ENCODE measurements at regions not wholly inside any gene's neighbourhood (a gene's known extent, or its start where the extent isn't known, plus 50 kb on each side); places are given as distances from the start of the nearest gene placed in this dataset.
A peak's percentile ranks its signal among the peaks of the same experiment; 100 is the strongest.

DNA sequence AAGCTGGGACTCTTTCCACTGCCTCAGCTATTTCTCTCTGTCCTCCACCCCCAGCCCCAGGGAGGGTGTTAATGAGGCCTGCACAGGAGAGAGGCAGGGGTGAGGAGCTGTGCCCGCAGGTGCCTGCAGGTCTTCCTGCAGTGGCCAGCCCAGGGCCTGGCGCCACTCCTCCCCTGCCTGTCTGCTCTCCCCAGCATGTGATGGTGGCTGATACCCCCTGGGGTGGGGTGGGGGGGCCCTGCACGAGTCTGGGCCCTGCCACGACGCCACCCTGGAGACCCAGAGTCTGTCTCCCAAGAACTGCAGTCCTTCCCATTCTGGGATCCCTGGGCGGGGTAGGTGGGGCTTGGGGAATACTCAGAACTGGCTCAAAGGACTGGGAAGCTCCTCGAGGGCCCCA lies 166.4 kb upstream of the SMIM23 start:
- no peak overlapping the region for H3K9ac ChIP-seq
- no peaks in the 10 kb centered on the region for H3K36me3 ChIP-seq
- peaks cover 12% of the 10 kb centered on the region for H4K20me1 ChIP-seq (ENCODE audit: low read depth)
- H3K27me3 Mint-ChIP-seq (ENCODE audit: insufficient read depth, low read depth) = peaks cover 35% of the 10 kb centered on the region
- H2AFZ ChIP-seq (replicated peaks) = no peak overlapping the region
- H3K4me3 Mint-ChIP-seq = no peak overlapping the region
- H3K9me3 ChIP-seq (ENCODE audit: low read depth) = no peaks in the 10 kb centered on the region
- H3K79me2 ChIP-seq (ENCODE audit: low read depth) = no peaks in the 10 kb centered on the region
- no peaks in the 10 kb centered on the region for H3K9me3 Mint-ChIP-seq
- TF ChIP-seq EZH2 (IDR thresholded peaks at IDR 0.05) (no peak), EZH2phosphoT487 (IDR thresholded peaks at IDR 0.05) (no peak)
- TF ChIP-seq, protein P1, sequence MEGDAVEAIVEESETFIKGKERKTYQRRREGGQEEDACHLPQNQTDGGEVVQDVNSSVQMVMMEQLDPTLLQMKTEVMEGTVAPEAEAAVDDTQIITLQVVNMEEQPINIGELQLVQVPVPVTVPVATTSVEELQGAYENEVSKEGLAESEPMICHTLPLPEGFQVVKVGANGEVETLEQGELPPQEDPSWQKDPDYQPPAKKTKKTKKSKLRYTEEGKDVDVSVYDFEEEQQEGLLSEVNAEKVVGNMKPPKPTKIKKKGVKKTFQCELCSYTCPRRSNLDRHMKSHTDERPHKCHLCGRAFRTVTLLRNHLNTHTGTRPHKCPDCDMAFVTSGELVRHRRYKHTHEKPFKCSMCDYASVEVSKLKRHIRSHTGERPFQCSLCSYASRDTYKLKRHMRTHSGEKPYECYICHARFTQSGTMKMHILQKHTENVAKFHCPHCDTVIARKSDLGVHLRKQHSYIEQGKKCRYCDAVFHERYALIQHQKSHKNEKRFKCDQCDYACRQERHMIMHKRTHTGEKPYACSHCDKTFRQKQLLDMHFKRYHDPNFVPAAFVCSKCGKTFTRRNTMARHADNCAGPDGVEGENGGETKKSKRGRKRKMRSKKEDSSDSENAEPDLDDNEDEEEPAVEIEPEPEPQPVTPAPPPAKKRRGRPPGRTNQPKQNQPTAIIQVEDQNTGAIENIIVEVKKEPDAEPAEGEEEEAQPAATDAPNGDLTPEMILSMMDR (IDR thresholded peaks at IDR 0.05) = no peak
- peaks cover 21% of the 10 kb centered on the region for H3F3A ChIP-seq (ENCODE audit: low read depth)
- no peaks in the 10 kb centered on the region for H3K36me3 Mint-ChIP-seq
- DNase-seq (ENCODE audit: low spot score) = peak; percentile 39
- peaks cover 54% of the 10 kb centered on the region for H3K4me1 Mint-ChIP-seq
- no peak overlapping the region for H3K4me2 ChIP-seq
- H3K27me3 ChIP-seq = peaks cover 77% of the 10 kb centered on the region
- H3K4me3 ChIP-seq = no peak overlapping the region
- no peak overlapping the region for H3K27ac ChIP-seq
- no peak overlapping the region for H3K27ac Mint-ChIP-seq
- peaks cover 28% of the 10 kb centered on the region for H3K4me1 ChIP-seq

DNA sequence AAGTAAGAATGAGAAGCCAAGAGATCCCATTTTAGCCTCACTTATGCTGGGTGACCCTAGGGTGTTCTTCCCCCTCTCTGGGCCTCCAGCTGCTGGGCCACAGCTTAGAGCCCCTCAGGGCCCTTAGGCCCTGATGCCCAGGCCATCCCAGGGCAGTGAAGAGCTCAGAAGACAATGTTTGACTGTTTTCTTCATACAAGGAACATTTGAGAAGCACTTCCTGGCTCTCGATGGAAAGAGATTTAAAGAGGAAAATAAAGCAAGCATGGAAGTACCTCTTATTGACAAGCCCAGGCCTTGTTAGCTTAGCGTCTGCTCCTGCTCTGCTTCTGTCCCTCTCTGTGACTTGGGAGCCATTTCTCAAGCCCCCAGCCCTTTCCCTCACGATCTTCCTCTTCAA lies 165.9 kb upstream of the SMIM23 start:
- no peak overlapping the region for H2AFZ ChIP-seq (replicated peaks)
- Mint-ChIP-seq H3K27me3 (ENCODE audit: insufficient read depth, low read depth) (peaks cover 35% of the 10 kb centered on the region), H3K4me1 (peaks cover 58% of the 10 kb centered on the region), H3K27ac (no peak overlapping the region), H3K9me3 (no peaks in the 10 kb centered on the region), H3K4me3 (no peak overlapping the region), H3K36me3 (no peaks in the 10 kb centered on the region)
- H4K20me1 ChIP-seq (ENCODE audit: low read depth) = peaks cover 14% of the 10 kb centered on the region
- H3F3A ChIP-seq (ENCODE audit: low read depth) = peaks cover 26% of the 10 kb centered on the region
- H3K27ac ChIP-seq = no peak overlapping the region
- H3K9me3 ChIP-seq (ENCODE audit: low read depth) = no peaks in the 10 kb centered on the region
- TF ChIP-seq, protein P1 (IDR thresholded peaks at IDR 0.05) = no peak
- TF ChIP-seq EZH2 (IDR thresholded peaks at IDR 0.05) = no peak
- H3K9ac ChIP-seq = no peak overlapping the region
- no peak overlapping the region for H3K4me3 ChIP-seq
- peaks cover 82% of the 10 kb centered on the region for H3K27me3 ChIP-seq
- no peak for DNase-seq (ENCODE audit: low spot score)
- H3K4me2 ChIP-seq = no peak overlapping the region
- no peaks in the 10 kb centered on the region for H3K79me2 ChIP-seq (ENCODE audit: low read depth)
- H3K36me3 ChIP-seq = no peaks in the 10 kb centered on the region
- peaks cover 30% of the 10 kb centered on the region for H3K4me1 ChIP-seq

DNA sequence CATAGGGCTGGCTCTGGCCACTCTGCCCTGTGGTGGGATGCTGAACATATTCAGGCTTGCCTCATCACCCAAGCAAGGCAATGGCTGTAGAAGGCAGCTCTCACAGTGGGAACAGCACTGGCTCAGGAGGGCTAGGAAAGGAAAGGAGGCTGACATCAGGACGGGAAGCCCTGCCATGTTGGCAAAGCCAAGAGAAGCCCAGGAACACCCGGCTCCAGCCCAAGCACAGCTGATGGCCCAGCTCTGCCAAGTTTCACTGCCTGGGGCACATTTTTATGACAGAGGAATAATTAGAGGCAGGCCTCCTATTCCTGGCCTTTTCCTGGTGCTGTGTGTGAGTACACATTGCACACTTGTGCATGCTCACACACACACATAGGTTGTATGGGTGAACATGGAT lies 163.6 kb upstream of the SMIM23 start:
- no peak overlapping the region for H3K4me3 Mint-ChIP-seq
- no peak for DNase-seq (ENCODE audit: low spot score)
- Histone ChIP-seq H3K4me2 (no peak overlapping the region), H3K36me3 (no peaks in the 10 kb centered on the region), H3K4me1 (peaks cover 16% of the 10 kb centered on the region), H3F3A (ENCODE audit: low read depth) (peaks cover 20% of the 10 kb centered on the region), H2AFZ (replicated peaks) (no peak overlapping the region), H4K20me1 (ENCODE audit: low read depth) (peaks cover 14% of the 10 kb centered on the region), H3K27ac (no peak overlapping the region), H3K4me3 (no peak overlapping the region), H3K27me3 (peaks cover 96% of the 10 kb centered on the region), H3K9ac (no peak overlapping the region), H3K79me2 (ENCODE audit: low read depth) (no peaks in the 10 kb centered on the region), H3K9me3 (ENCODE audit: low read depth) (no peaks in the 10 kb centered on the region)
- peaks cover 34% of the 10 kb centered on the region for H3K27me3 Mint-ChIP-seq (ENCODE audit: insufficient read depth, low read depth)
- H3K9me3 Mint-ChIP-seq = no peaks in the 10 kb centered on the region
- H3K4me1 Mint-ChIP-seq = peaks cover 45% of the 10 kb centered on the region
- no peaks in the 10 kb centered on the region for H3K36me3 Mint-ChIP-seq
- no peak for TF ChIP-seq EZH2 (IDR thresholded peaks at IDR 0.05)
- TF ChIP-seq EZH2phosphoT487 (IDR thresholded peaks at IDR 0.05) = no peak
- TF ChIP-seq, protein P1 (IDR thresholded peaks at IDR 0.05) = no peak
- no peak overlapping the region for H3K27ac Mint-ChIP-seq

Data from neural progenitor cell (in vitro differentiated cells).